ENCODE measurements at regions not wholly inside any gene's neighbourhood (a gene's known extent, or its start where the extent isn't known, plus 50 kb on each side); places are given as distances from the start of the nearest gene placed in this dataset.

DNA sequence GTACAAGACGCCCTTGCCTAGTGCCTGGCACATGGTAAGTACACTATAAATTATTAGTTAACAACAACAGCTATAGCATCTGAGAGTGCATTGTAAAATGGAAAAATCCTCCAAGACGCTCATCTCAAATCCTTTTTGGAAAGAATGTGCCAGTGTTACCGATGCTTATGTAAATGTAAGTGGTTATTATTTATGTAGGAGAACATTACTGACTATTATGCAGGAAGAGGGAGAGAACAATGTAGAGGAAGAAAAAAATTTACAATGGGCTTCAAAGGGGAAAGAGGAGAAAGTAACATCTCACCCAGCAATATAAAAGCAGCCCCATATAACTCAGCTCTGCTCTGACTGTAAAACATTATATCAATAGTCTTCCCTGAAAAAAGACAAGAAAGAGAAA lies 155.3 kb upstream of the LPP start:
- no peak overlapping the region for H3K4me3 Mint-ChIP-seq
- Histone ChIP-seq H4K91ac (ENCODE audit: insufficient read length, low read depth, low read length) (no peak overlapping the region), H2AK5ac (ENCODE audit: insufficient read length, low read length) (no peak overlapping the region), H2BK120ac (ENCODE audit: low read depth, low read length, poor library complexity, severe bottlenecking) (no peak overlapping the region), H4K20me1 (ENCODE audit: control insufficient read depth, insufficient read depth, insufficient read length) (no peaks in the 10 kb centered on the region), H2BK5ac (ENCODE audit: insufficient read length, low read length) (no peak overlapping the region), H4K5ac (ENCODE audit: insufficient read length, low read depth, low read length) (no peak overlapping the region), H3K9ac (ENCODE audit: extremely low read depth, insufficient read length, low read length) (no peak overlapping the region), H3T11ph (ENCODE audit: low read length) (no peak overlapping the region), H3K18ac (ENCODE audit: insufficient read length, low read depth, low read length) (no peak overlapping the region), H3K23ac (ENCODE audit: insufficient read length, low read depth, low read length) (no peak overlapping the region), H2BK15ac (ENCODE audit: low read depth, low read length) (no peak overlapping the region), H2BK12ac (ENCODE audit: insufficient read length, low read depth, low read length) (no peak overlapping the region), H3K56ac (ENCODE audit: insufficient read length, low read depth, low read length) (no peak overlapping the region), H3K14ac (ENCODE audit: insufficient read depth, low read length) (no peak overlapping the region), H2AFZ (ENCODE audit: low read length) (no peak overlapping the region), H3K27ac (ENCODE audit: insufficient read length, low read depth, low read length) (no peak overlapping the region), H4K8ac (replicated peaks; ENCODE audit: insufficient read length, low read depth, low read length) (no peak overlapping the region), H3K4me1 (ENCODE audit: insufficient read depth, low read length) (no peaks in the 10 kb centered on the region; the same call in none of the 2 replicates), H3K79me1 (ENCODE audit: insufficient read depth, low read depth, low read length, poor library complexity, severe bottlenecking) (no peaks in the 10 kb centered on the region), H3K79me2 (ENCODE audit: insufficient read depth, low read length) (no peaks in the 10 kb centered on the region), H3K4ac (ENCODE audit: low read depth, low read length) (no peak overlapping the region), H3K23me2 (ENCODE audit: insufficient read length, low read depth, low read length, poor library complexity, severe bottlenecking) (no peaks in the 10 kb centered on the region), H3K4me2 (ENCODE audit: insufficient read depth, insufficient read length, low read length) (no peak overlapping the region), H3K9me3 (ENCODE audit: control insufficient read depth, low read depth, low read length) (no peaks in the 10 kb centered on the region), H2BK20ac (ENCODE audit: low read depth, low read length, poor library complexity, severe bottlenecking) (no peak overlapping the region), H3K27me3 (ENCODE audit: insufficient read depth, low read length) (no peaks in the 10 kb centered on the region)
- WGBS (ENCODE audit: extremely low coverage, insufficient read length, low lambda C conversion rate), result no CpG with 5 or more reads among the region's 3 CpGs
- TF ChIP-seq, protein P1, sequence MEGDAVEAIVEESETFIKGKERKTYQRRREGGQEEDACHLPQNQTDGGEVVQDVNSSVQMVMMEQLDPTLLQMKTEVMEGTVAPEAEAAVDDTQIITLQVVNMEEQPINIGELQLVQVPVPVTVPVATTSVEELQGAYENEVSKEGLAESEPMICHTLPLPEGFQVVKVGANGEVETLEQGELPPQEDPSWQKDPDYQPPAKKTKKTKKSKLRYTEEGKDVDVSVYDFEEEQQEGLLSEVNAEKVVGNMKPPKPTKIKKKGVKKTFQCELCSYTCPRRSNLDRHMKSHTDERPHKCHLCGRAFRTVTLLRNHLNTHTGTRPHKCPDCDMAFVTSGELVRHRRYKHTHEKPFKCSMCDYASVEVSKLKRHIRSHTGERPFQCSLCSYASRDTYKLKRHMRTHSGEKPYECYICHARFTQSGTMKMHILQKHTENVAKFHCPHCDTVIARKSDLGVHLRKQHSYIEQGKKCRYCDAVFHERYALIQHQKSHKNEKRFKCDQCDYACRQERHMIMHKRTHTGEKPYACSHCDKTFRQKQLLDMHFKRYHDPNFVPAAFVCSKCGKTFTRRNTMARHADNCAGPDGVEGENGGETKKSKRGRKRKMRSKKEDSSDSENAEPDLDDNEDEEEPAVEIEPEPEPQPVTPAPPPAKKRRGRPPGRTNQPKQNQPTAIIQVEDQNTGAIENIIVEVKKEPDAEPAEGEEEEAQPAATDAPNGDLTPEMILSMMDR (conservative IDR thresholded peaks at IDR 0.05), result no peak
- no peaks in the 10 kb centered on the region for H3K27me3 Mint-ChIP-seq (ENCODE audit: low read depth)
- no peaks in the 10 kb centered on the region; a peak in 1 of 7 replicates for H3K36me3 Mint-ChIP-seq (ENCODE audit: insufficient read depth in 1 of 3, low read depth in 3 of 3)
- peaks cover 20 to 29% of the 10 kb centered on the region in 2 experiments for H3K4me1 Mint-ChIP-seq
- H3K9me3 Mint-ChIP-seq, result no peaks in the 10 kb centered on the region
- H3K27ac Mint-ChIP-seq, result no peak overlapping the region
- DNase-seq, result no peak

Data from H9 (cell line).